Activated naive CD8-positive, alpha-beta T cell treated with anti-CD3 and anti-CD28 coated beads for 36 hours (primary cell): ENCODE measurements at regions not wholly inside any gene's neighbourhood (a gene's known extent, or its start where the extent isn't known, plus 50 kb on each side); places are given as distances from the start of the nearest gene placed in this dataset.
"Not testable (repeated sequence)": the region's sequence is repeated elsewhere in the genome, so short reads cannot be mapped to it uniquely, and the experiment has no call there.

Experiments used
- DNase-seq: peaks from one replicate; pipeline ENCODE4 v3.0.0; 2021
- H3K27ac Mint-ChIP-seq: one replicate; pipeline ENCODE4 v1.8.0; 2022; ENCODE audit warnings: mild to moderate bottlenecking, moderate library complexity, mixed read lengths
- H3K27me3 Mint-ChIP-seq: one replicate; pipeline ENCODE4 v1.8.0; 2022; ENCODE audit warnings: mild to moderate bottlenecking, mixed read lengths
- H3K36me3 Mint-ChIP-seq: one replicate; pipeline ENCODE4 v1.8.0; 2021; ENCODE audit warnings: mild to moderate bottlenecking, mixed read lengths
- H3K4me1 Mint-ChIP-seq: one replicate; pipeline ENCODE4 v1.8.0; 2021; ENCODE audit warnings: mixed read lengths
- H3K4me3 Mint-ChIP-seq: one replicate; pipeline ENCODE4 v1.8.0; 2022; ENCODE audit warnings: mild to moderate bottlenecking, moderate library complexity, mixed read lengths
- H3K9me3 Mint-ChIP-seq: one replicate; pipeline ENCODE4 v1.8.0; 2022; ENCODE audit warnings: mixed read lengths

GRCh38 chr3:198096015-198096414 lies 136.0 kb downstream of the LMLN start:
- no peak overlapping the region for H3K27ac Mint-ChIP-seq
- peaks cover 18% of the 10 kb centered on the region for H3K9me3 Mint-ChIP-seq
- H3K4me1 Mint-ChIP-seq, result peaks cover 3% of the 10 kb centered on the region
- peaks cover 24% of the 10 kb centered on the region for H3K27me3 Mint-ChIP-seq
- H3K4me3 Mint-ChIP-seq, result no peak overlapping the region
- no peak for DNase-seq
- H3K36me3 Mint-ChIP-seq, result peaks cover 3% of the 10 kb centered on the region

- Mint-ChIP-seq H3K27me3 (peaks cover 24% of the 10 kb centered on the region), H3K27ac (no peak overlapping the region), H3K9me3 (peaks cover 18% of the 10 kb centered on the region), H3K4me1 (peaks cover 3% of the 10 kb centered on the region), H3K4me3 (no peak overlapping the region), H3K36me3 (peaks cover 3% of the 10 kb centered on the region)
- no peak for DNase-seq
Observed at GRCh38 chr3:198097048-198097447, 137.0 kb downstream of the LMLN start.

GRCh38 chr3:198098661-198099081 lies 138.7 kb downstream of the LMLN start:
- not testable (repeated sequence) for H3K4me1 Mint-ChIP-seq, H3K36me3 Mint-ChIP-seq, H3K27me3 Mint-ChIP-seq
- Mint-ChIP-seq H3K27ac (peak overlapping the region; percentile 60), H3K9me3 (peaks cover 11% of the 10 kb centered on the region), H3K4me3 (peak overlapping the region; percentile 29)
- peak; percentile 6 for DNase-seq

GRCh38 chr3:198103070-198103469 lies 143.1 kb downstream of the LMLN start:
- DNase-seq, H3K27ac Mint-ChIP-seq, H3K27me3 Mint-ChIP-seq: not testable (repeated sequence)
- Mint-ChIP-seq H3K4me3 (peak overlapping the region; percentile 1), H3K36me3 (peaks cover 17% of the 10 kb centered on the region), H3K9me3 (peaks cover 16% of the 10 kb centered on the region), H3K4me1 (peaks cover 11% of the 10 kb centered on the region)

GRCh38 chr3:198106265-198106664 lies 146.2 kb downstream of the LMLN start:
- no peak for DNase-seq
- Mint-ChIP-seq H3K27ac (peak overlapping the region; percentile 58), H3K4me3 (peak overlapping the region; percentile 27), H3K9me3 (peaks cover 18% of the 10 kb centered on the region), H3K4me1 (peaks cover 8% of the 10 kb centered on the region), H3K27me3 (peaks cover 15% of the 10 kb centered on the region), H3K36me3 (peaks cover 14% of the 10 kb centered on the region)

GRCh38 chr3:198107840-198108734 lies 148.1 kb downstream of the LMLN start:
- H3K4me1 Mint-ChIP-seq, result peaks cover 10% of the 10 kb centered on the region
- peaks cover 18% of the 10 kb centered on the region for H3K9me3 Mint-ChIP-seq
- peaks cover 27% of the 10 kb centered on the region for H3K27me3 Mint-ChIP-seq
- DNase-seq, result no peak
- H3K4me3 Mint-ChIP-seq, result no peak overlapping the region
- H3K36me3 Mint-ChIP-seq, result peaks cover 16% of the 10 kb centered on the region
- H3K27ac Mint-ChIP-seq, result no peak overlapping the region

GRCh38 chr3:198109883-198110282 lies 149.9 kb downstream of the LMLN start:
- Mint-ChIP-seq H3K36me3 (peaks cover 23% of the 10 kb centered on the region), H3K4me1 (peaks cover 22% of the 10 kb centered on the region), H3K27ac (no peak overlapping the region), H3K27me3 (peaks cover 45% of the 10 kb centered on the region), H3K4me3 (no peak overlapping the region), H3K9me3 (peaks cover 28% of the 10 kb centered on the region)
- no peak for DNase-seq

- H3K4me1 Mint-ChIP-seq, result peaks cover 20% of the 10 kb centered on the region
- peaks cover 28% of the 10 kb centered on the region for H3K9me3 Mint-ChIP-seq
- peaks cover 16% of the 10 kb centered on the region for H3K36me3 Mint-ChIP-seq
- H3K27me3 Mint-ChIP-seq, result peaks cover 58% of the 10 kb centered on the region
- DNase-seq, result no peak
- H3K4me3 Mint-ChIP-seq, result no peak overlapping the region
- H3K27ac Mint-ChIP-seq, result no peak overlapping the region
Observed at GRCh38 chr3:198112031-198112430, 152.0 kb downstream of the LMLN start.

- H3K36me3 Mint-ChIP-seq, result peaks cover 16% of the 10 kb centered on the region
- peaks cover 22% of the 10 kb centered on the region for H3K9me3 Mint-ChIP-seq
- H3K27ac Mint-ChIP-seq, result no peak overlapping the region
- no peak for DNase-seq
- H3K4me1 Mint-ChIP-seq, result peaks cover 14% of the 10 kb centered on the region
- peak overlapping the region; percentile 58 for H3K4me3 Mint-ChIP-seq
- peaks cover 61% of the 10 kb centered on the region for H3K27me3 Mint-ChIP-seq
Observed at GRCh38 chr3:198113206-198114053, 153.4 kb downstream of the LMLN start.

- H3K27ac Mint-ChIP-seq, H3K4me3 Mint-ChIP-seq, DNase-seq: not testable (repeated sequence)
- Mint-ChIP-seq H3K27me3 (peaks cover 61% of the 10 kb centered on the region), H3K4me1 (peaks cover 14% of the 10 kb centered on the region), H3K36me3 (peaks cover 16% of the 10 kb centered on the region), H3K9me3 (peaks cover 18% of the 10 kb centered on the region)
Observed at GRCh38 chr3:198114516-198114915, 154.5 kb downstream of the LMLN start.

GRCh38 chr3:198122184-198122583 lies 162.2 kb downstream of the LMLN start:
- H3K27me3 Mint-ChIP-seq, H3K9me3 Mint-ChIP-seq, H3K4me3 Mint-ChIP-seq, DNase-seq, H3K36me3 Mint-ChIP-seq, H3K27ac Mint-ChIP-seq, H3K4me1 Mint-ChIP-seq: not testable (repeated sequence)

GRCh38 chr3:198137038-198137835 lies 177.2 kb downstream of the LMLN start:
- H3K27ac Mint-ChIP-seq, H3K4me3 Mint-ChIP-seq, DNase-seq, H3K36me3 Mint-ChIP-seq, H3K9me3 Mint-ChIP-seq, H3K4me1 Mint-ChIP-seq, H3K27me3 Mint-ChIP-seq: not testable (repeated sequence)

GRCh38 chr3:198138205-198138604 lies 178.2 kb downstream of the LMLN start:
- DNase-seq, H3K4me1 Mint-ChIP-seq, H3K27me3 Mint-ChIP-seq, H3K36me3 Mint-ChIP-seq, H3K4me3 Mint-ChIP-seq, H3K27ac Mint-ChIP-seq, H3K9me3 Mint-ChIP-seq: not testable (repeated sequence)

GRCh38 chr3:198139037-198139436 lies 179.0 kb downstream of the LMLN start:
- H3K36me3 Mint-ChIP-seq, H3K4me3 Mint-ChIP-seq: not testable (repeated sequence)

More at GRCh38 chr3:198139037-198139436, 179.0 kb downstream of the LMLN start:
- H3K27ac Mint-ChIP-seq, H3K27me3 Mint-ChIP-seq, H3K4me1 Mint-ChIP-seq, DNase-seq, H3K9me3 Mint-ChIP-seq: not testable (repeated sequence)
